Body of pancreas (tissue), 4 donors: ENCODE measurements at regions not wholly inside any gene's neighbourhood (a gene's known extent, or its start where the extent isn't known, plus 50 kb on each side); places are given as distances from the start of the nearest gene placed in this dataset.

Experiments used
- POLR2A ChIP-seq, 3 donors: fragments of 450-650 bp; IDR thresholded peaks; one replicate each; pipeline ENCODE4 v1.6.1; 2016; ENCODE audit warnings: antibody characterized with exemption in 3 of 3, mild to moderate bottlenecking in 2 of 3
- TF ChIP-seq, protein P1 (sequence below), 7 experiments: fragments of 450-650 bp in 4 of 7; fragments of 200-600 bp in 3 of 7; sonication (generic) in 3 of 7; IDR thresholded peaks; one replicate each; pipeline ENCODE4 v1.5.1; 2016 to 2019; ENCODE audit warnings: antibody characterized with exemption in 7 of 7

- TF ChIP-seq, protein P1, sequence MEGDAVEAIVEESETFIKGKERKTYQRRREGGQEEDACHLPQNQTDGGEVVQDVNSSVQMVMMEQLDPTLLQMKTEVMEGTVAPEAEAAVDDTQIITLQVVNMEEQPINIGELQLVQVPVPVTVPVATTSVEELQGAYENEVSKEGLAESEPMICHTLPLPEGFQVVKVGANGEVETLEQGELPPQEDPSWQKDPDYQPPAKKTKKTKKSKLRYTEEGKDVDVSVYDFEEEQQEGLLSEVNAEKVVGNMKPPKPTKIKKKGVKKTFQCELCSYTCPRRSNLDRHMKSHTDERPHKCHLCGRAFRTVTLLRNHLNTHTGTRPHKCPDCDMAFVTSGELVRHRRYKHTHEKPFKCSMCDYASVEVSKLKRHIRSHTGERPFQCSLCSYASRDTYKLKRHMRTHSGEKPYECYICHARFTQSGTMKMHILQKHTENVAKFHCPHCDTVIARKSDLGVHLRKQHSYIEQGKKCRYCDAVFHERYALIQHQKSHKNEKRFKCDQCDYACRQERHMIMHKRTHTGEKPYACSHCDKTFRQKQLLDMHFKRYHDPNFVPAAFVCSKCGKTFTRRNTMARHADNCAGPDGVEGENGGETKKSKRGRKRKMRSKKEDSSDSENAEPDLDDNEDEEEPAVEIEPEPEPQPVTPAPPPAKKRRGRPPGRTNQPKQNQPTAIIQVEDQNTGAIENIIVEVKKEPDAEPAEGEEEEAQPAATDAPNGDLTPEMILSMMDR (IDR thresholded peaks at IDR 0.05), result no peak
- no peak for TF ChIP-seq POLR2A (IDR thresholded peaks at IDR 0.05)
Observed at GRCh38 chr13:107461751-107462150, 753.6 kb downstream of the LIG4 start.
